ENCODE measurements at regions not wholly inside any gene's neighbourhood (a gene's known extent, or its start where the extent isn't known, plus 50 kb on each side); places are given as distances from the start of the nearest gene placed in this dataset.

GRCh38 chr17:12485361-12485906, 180.3 kb upstream of the MYOCD start:
- H2BK5ac ChIP-seq (ENCODE audit: insufficient read length, low read length), result no peak overlapping the region
- H2BK15ac ChIP-seq (ENCODE audit: low read depth, low read length), result no peak overlapping the region
- Mint-ChIP-seq H3K27ac (no peak overlapping the region; a peak in 1 of 7 replicates), H3K4me3 (no peak overlapping the region), H3K27me3 (ENCODE audit: low read depth) (no peaks in the 10 kb centered on the region), H3K9me3 (no peaks in the 10 kb centered on the region), H3K36me3 (ENCODE audit: insufficient read depth in 1 of 3, low read depth in 3 of 3) (no peaks in the 10 kb centered on the region), H3K4me1 (peaks cover 13 to 14% of the 10 kb centered on the region in 2 experiments)
- H2BK20ac ChIP-seq (ENCODE audit: low read depth, low read length, poor library complexity, severe bottlenecking), result no peak overlapping the region
- no peaks in the 10 kb centered on the region for H3K9me3 ChIP-seq (ENCODE audit: control insufficient read depth, low read depth, low read length)
- WGBS (ENCODE audit: extremely low coverage, insufficient read length, low lambda C conversion rate), result no CpG with 5 or more reads among the region's 4 CpGs
- no peak overlapping the region for H4K5ac ChIP-seq (ENCODE audit: insufficient read length, low read depth, low read length)
- H3K4me1 ChIP-seq (ENCODE audit: insufficient read depth, low read length), result no peaks in the 10 kb centered on the region; the same call in 1 of the 2 replicates
- no peak overlapping the region for H3K4ac ChIP-seq (ENCODE audit: low read depth, low read length)
- no peak overlapping the region for H3T11ph ChIP-seq (ENCODE audit: low read length)
- H3K79me1 ChIP-seq (ENCODE audit: insufficient read depth, low read depth, low read length, poor library complexity, severe bottlenecking), result no peaks in the 10 kb centered on the region
- no peak overlapping the region for H3K14ac ChIP-seq (ENCODE audit: insufficient read depth, low read length)
- no peak for DNase-seq
- H3K18ac ChIP-seq (ENCODE audit: insufficient read length, low read depth, low read length), result no peak overlapping the region
- no peaks in the 10 kb centered on the region for H3K23me2 ChIP-seq (ENCODE audit: insufficient read length, low read depth, low read length, poor library complexity, severe bottlenecking)
- no peak for TF ChIP-seq CTCF (conservative IDR thresholded peaks at IDR 0.05)
- no peaks in the 10 kb centered on the region for H3K79me2 ChIP-seq (ENCODE audit: insufficient read depth, low read length)
- no peak overlapping the region for H3K9ac ChIP-seq (ENCODE audit: extremely low read depth, insufficient read length, low read length)
- no peak overlapping the region for H2AK5ac ChIP-seq (ENCODE audit: insufficient read length, low read length)
- no peak overlapping the region for H2BK12ac ChIP-seq (ENCODE audit: insufficient read length, low read depth, low read length)
- H3K23ac ChIP-seq (ENCODE audit: insufficient read length, low read depth, low read length), result no peak overlapping the region
- H3K56ac ChIP-seq (ENCODE audit: insufficient read length, low read depth, low read length), result no peak overlapping the region
- H4K91ac ChIP-seq (ENCODE audit: insufficient read length, low read depth, low read length), result no peak overlapping the region
- H3K27me3 ChIP-seq (ENCODE audit: insufficient read depth, low read length), result no peaks in the 10 kb centered on the region
- H3K4me2 ChIP-seq (ENCODE audit: insufficient read depth, insufficient read length, low read length), result no peak overlapping the region
- H2AFZ ChIP-seq (ENCODE audit: low read length), result no peak overlapping the region
- H3K27ac ChIP-seq (ENCODE audit: insufficient read length, low read depth, low read length), result no peak overlapping the region
- no peak overlapping the region for H2BK120ac ChIP-seq (ENCODE audit: low read depth, low read length, poor library complexity, severe bottlenecking)
- no peak overlapping the region for H4K8ac ChIP-seq (replicated peaks; ENCODE audit: insufficient read length, low read depth, low read length)
- H4K20me1 ChIP-seq (ENCODE audit: control insufficient read depth, insufficient read depth, insufficient read length), result no peaks in the 10 kb centered on the region

Data from H9 (cell line).